ENCODE measurements at regions not wholly inside any gene's neighbourhood (a gene's known extent, or its start where the extent isn't known, plus 50 kb on each side); places are given as distances from the start of the nearest gene placed in this dataset.

GRCh38 chr6:138678168-138678567 is 95.4 kb upstream of the CCDC28A start:
- ATAC-seq: no peak
- ChIA-PET POLR2A (no interaction called here), CTCF (no interaction called here)

GRCh38 chr6:138680085-138680484 is 93.5 kb upstream of the CCDC28A start:
- no peaks in the 10 kb centered on the region for H3K36me3 Mint-ChIP-seq
- no peak for TF ChIP-seq NFE2L1 (CRISPR knock-in tag; IDR thresholded peaks at IDR 0.05)
- no peak for TF ChIP-seq ZNF423 (CRISPR knock-in tag; IDR thresholded peaks at IDR 0.05)
- TF ChIP-seq TP53 (CRISPR knock-in tag; IDR thresholded peaks at IDR 0.05): no peak
- TF ChIP-seq CTCF (IDR thresholded peaks at IDR 0.05): no peak
- no peak for TF ChIP-seq TEAD1 (CRISPR knock-in tag; IDR thresholded peaks at IDR 0.05)
- TF ChIP-seq RELA (CRISPR knock-in tag; IDR thresholded peaks at IDR 0.05; ENCODE audit: borderline replicate concordance): no peak
- no peak for TF ChIP-seq ATF1 (CRISPR knock-in tag; IDR thresholded peaks at IDR 0.05)
- TF ChIP-seq ZNF416 (CRISPR knock-in tag; IDR thresholded peaks at IDR 0.05): no peak
- TF ChIP-seq IRF2 (CRISPR knock-in tag; IDR thresholded peaks at IDR 0.05; ENCODE audit: borderline replicate concordance, low read depth): no peak
- no peak for TF ChIP-seq ETV6 (CRISPR knock-in tag; IDR thresholded peaks at IDR 0.05)
- no peak for TF ChIP-seq RORB (CRISPR knock-in tag; IDR thresholded peaks at IDR 0.05)
- no peak for TF ChIP-seq ZNF396 (CRISPR knock-in tag; IDR thresholded peaks at IDR 0.05; ENCODE audit: borderline replicate concordance)
- no peak overlapping the region for H3K27ac Mint-ChIP-seq
- peaks cover 32% of the 10 kb centered on the region for H3K4me1 Mint-ChIP-seq
- ATAC-seq: no peak
- H3K9me3 Mint-ChIP-seq: no peaks in the 10 kb centered on the region; the same call in 1 of the 2 replicates
- H3K27me3 Mint-ChIP-seq (ENCODE audit: low read depth): no peaks in the 10 kb centered on the region
- ChIA-PET POLR2A (no interaction called here), CTCF (interaction anchor here (1.9 kb wide), 1 partner anchor 12 kb away, joined by 9 read pairs; no protein-coding TSS in a partner anchor)
- no peak overlapping the region for H3K4me3 Mint-ChIP-seq
- no peak for DNase-seq (ENCODE audit: low spot score)

More at GRCh38 chr6:138678168-138678567, 95.4 kb upstream of the CCDC28A start:
- Mint-ChIP-seq H3K4me3 (no peak overlapping the region), H3K36me3 (peaks cover 6% of the 10 kb centered on the region; the same call in 1 of the 2 replicates), H3K27me3 (ENCODE audit: low read depth) (no peaks in the 10 kb centered on the region), H3K4me1 (peaks cover 31% of the 10 kb centered on the region), H3K9me3 (no peaks in the 10 kb centered on the region; the same call in none of the 2 replicates), H3K27ac (no peak overlapping the region)
- TF ChIP-seq GTF2I (CRISPR knock-in tag; conservative IDR thresholded peaks at IDR 0.05): no peak
- no peak for TF ChIP-seq AFF4 (CRISPR knock-in tag; IDR thresholded peaks at IDR 0.05; ENCODE audit: borderline replicate concordance)
- TF ChIP-seq FOXP1 (CRISPR knock-in tag; IDR thresholded peaks at IDR 0.05; ENCODE audit: borderline replicate concordance): no peak
- TF ChIP-seq ZNF671 (CRISPR knock-in tag; IDR thresholded peaks at IDR 0.05): no peak
- no peak for DNase-seq (ENCODE audit: low spot score)

- H3K4me3 Mint-ChIP-seq: no peak overlapping the region
- DNase-seq (ENCODE audit: low spot score): no peak
- H3K27me3 Mint-ChIP-seq (ENCODE audit: low read depth): no peaks in the 10 kb centered on the region
- H3K36me3 Mint-ChIP-seq: no peaks in the 10 kb centered on the region
- H3K27ac Mint-ChIP-seq: peak overlapping the region; percentile 65; the same call in 1 of the 2 replicates
- POLR2A ChIA-PET: no interaction called here
- peaks cover 32% of the 10 kb centered on the region for H3K4me1 Mint-ChIP-seq
- CTCF ChIA-PET: interaction anchor here (0.7 to 1.9 kb wide), 3 partner anchors 10 to 29 kb away, joined by 3 to 9 read pairs (median 3); no protein-coding TSS in a partner anchor
- no peaks in the 10 kb centered on the region for H3K9me3 Mint-ChIP-seq
- no peak for ATAC-seq
- TF ChIP-seq ZNF219 (CRISPR knock-in tag; IDR thresholded peaks at IDR 0.05; ENCODE audit: borderline replicate concordance): no peak
- no peak for TF ChIP-seq AR (CRISPR knock-in tag; IDR thresholded peaks at IDR 0.05)
- TF ChIP-seq IRF1 (CRISPR knock-in tag; IDR thresholded peaks at IDR 0.05): no peak
- TF ChIP-seq FOXP4 (CRISPR knock-in tag; IDR thresholded peaks at IDR 0.05): no peak
- TF ChIP-seq E2F4 (CRISPR knock-in tag; IDR thresholded peaks at IDR 0.05; ENCODE audit: borderline replicate concordance, low read depth): no peak
- TF ChIP-seq CBFB (CRISPR knock-in tag; IDR thresholded peaks at IDR 0.05; ENCODE audit: low read depth): no peak
Observed at GRCh38 chr6:138681627-138682026, 91.9 kb upstream of the CCDC28A start.

Data from WTC11 (cell line).